Prostate gland (tissue), 2 donors: ENCODE measurements at regions not wholly inside any gene's neighbourhood (a gene's known extent, or its start where the extent isn't known, plus 50 kb on each side); places are given as distances from the start of the nearest gene placed in this dataset.

ENCODE experiments used
- DNase-seq: peaks from one replicate; pipeline ENCODE4 v3.0.0-alpha.2; 2019; ENCODE audit warnings: low spot score
- H3K27ac ChIP-seq, 2 donors: fragments of 200-600 bp; sonication (generic); 2 replicates each; pipeline ENCODE4 v1.5.1; 2017 to 2019
- H3K27me3 ChIP-seq: fragments of 200-600 bp; sonication (generic); replicated peaks from 2 replicates; pipeline ENCODE4 v1.5.1; 2019; ENCODE audit not compliant: insufficient read depth
- H3K36me3 ChIP-seq, 2 donors: fragments of 200-600 bp; sonication (generic); 1 replicate in 1 of 2; 2 replicates in 1 of 2; pipeline versions ENCODE4 v1.5.1 to v1.8.1; 2017 to 2019
- H3K4me1 ChIP-seq: fragments of 200-600 bp; sonication (generic); replicated peaks from 2 replicates; pipeline ENCODE4 v1.5.1; 2019
- H3K4me3 ChIP-seq, 2 donors: fragments of 200-600 bp; sonication (generic); 2 replicates each; pipeline ENCODE4 v1.5.1; 2017 to 2019
- H3K9me3 ChIP-seq: fragments of 200-600 bp; sonication (generic); 2 replicates; pipeline ENCODE4 v1.5.1; 2017
- CTCF ChIP-seq, 4 experiments: fragments of 200-600 bp in 2 of 4; fragments of 450-650 bp in 2 of 4; sonication (generic) in 2 of 4; IDR thresholded peaks; 1 replicate in 3 of 4; 2 replicates in 1 of 4; pipeline ENCODE4 v1.5.1; 2016 to 2019; ENCODE audit warnings: antibody characterized with exemption in 4 of 4, mild to moderate bottlenecking in 2 of 4, moderate library complexity in 2 of 4
- POLR2A ChIP-seq: fragments of 450-650 bp; IDR thresholded peaks from one replicate; pipeline ENCODE4 v1.6.1; 2016; ENCODE audit warnings: antibody characterized with exemption, mild to moderate bottlenecking
- POLR2AphosphoS5 ChIP-seq: sonication (generic); formaldehyde crosslinking; IDR thresholded peaks from one replicate; pipeline ENCODE4 v1.6.1; 2017; ENCODE audit warnings: antibody characterized with exemption
- WGBS: methylation state at CpG from one replicate; pipeline ENCODE4 v1.1.5; 2018; 5-methylcytosine and 5-hydroxymethylcytosine counted together
- intact Hi-C: fragments of 100-400 bp; cut with DNase I; formaldehyde crosslinking; loops from one replicate; pipeline ENCODE4 v1.14.2; 2022

GRCh38 chr2:160550048-160550447 lies 56.4 kb upstream of the RBMS1 start:
- Histone ChIP-seq H3K4me1 (no peaks in the 10 kb centered on the region), H3K27me3 (no peaks in the 10 kb centered on the region), H3K4me3 (no peak overlapping the region), H3K36me3 (no peaks in the 10 kb centered on the region), H3K9me3 (no peaks in the 10 kb centered on the region), H3K27ac (no peak overlapping the region)
- intact Hi-C loops, result no loop called here
- DNase-seq, result no peak
- 71% methylated on average over 2 of the region's 2 CpGs for WGBS
- no peak for TF ChIP-seq POLR2A
- TF ChIP-seq CTCF (IDR thresholded peaks at IDR 0.05), result no peak
- no peak for TF ChIP-seq POLR2AphosphoS5

GRCh38 chr2:160551259-160551658 lies 57.7 kb upstream of the RBMS1 start:
- Histone ChIP-seq H3K9me3 (no peaks in the 10 kb centered on the region), H3K4me1 (no peaks in the 10 kb centered on the region), H3K4me3 (no peak overlapping the region), H3K27ac (no peak overlapping the region), H3K27me3 (no peaks in the 10 kb centered on the region), H3K36me3 (no peaks in the 10 kb centered on the region)
- WGBS, result 43% methylated on average over 4 of the region's 4 CpGs
- DNase-seq, result no peak
- TF ChIP-seq CTCF (IDR thresholded peaks at IDR 0.05) (no peak), POLR2AphosphoS5 (no peak), POLR2A (no peak)
- intact Hi-C loops, result no loop called here

GRCh38 chr2:160555420-160556071 lies 61.9 kb upstream of the RBMS1 start:
- 94% methylated on average over 6 of the region's 6 CpGs for WGBS
- intact Hi-C loops, result no loop called here
- Histone ChIP-seq H3K27me3 (no peaks in the 10 kb centered on the region), H3K4me3 (no peak overlapping the region), H3K27ac (no peak overlapping the region), H3K36me3 (no peaks in the 10 kb centered on the region), H3K9me3 (no peaks in the 10 kb centered on the region), H3K4me1 (no peaks in the 10 kb centered on the region)
- TF ChIP-seq POLR2A (no peak), POLR2AphosphoS5 (no peak), CTCF (IDR thresholded peaks at IDR 0.05) (no peak)
- DNase-seq, result no peak

GRCh38 chr2:160557903-160558302 lies 64.3 kb upstream of the RBMS1 start:
- no peak overlapping the region for H3K27ac ChIP-seq
- intact Hi-C loops, result no loop called here
- H3K9me3 ChIP-seq, result no peaks in the 10 kb centered on the region
- TF ChIP-seq POLR2A (no peak), CTCF (IDR thresholded peaks at IDR 0.05) (no peak), POLR2AphosphoS5 (no peak)
- DNase-seq, result no peak
- WGBS, result 90% methylated on average over 3 of the region's 3 CpGs
- no peak overlapping the region for H3K4me3 ChIP-seq
- H3K36me3 ChIP-seq, result no peaks in the 10 kb centered on the region
- H3K4me1 ChIP-seq, result no peaks in the 10 kb centered on the region
- no peaks in the 10 kb centered on the region for H3K27me3 ChIP-seq

- 94% methylated on average over 5 of the region's 5 CpGs for WGBS
- H3K4me1 ChIP-seq, result no peaks in the 10 kb centered on the region
- H3K9me3 ChIP-seq, result no peaks in the 10 kb centered on the region
- intact Hi-C loops, result no loop called here
- H3K4me3 ChIP-seq, result no peak overlapping the region
- H3K36me3 ChIP-seq, result no peaks in the 10 kb centered on the region
- no peak overlapping the region for H3K27ac ChIP-seq
- no peak for DNase-seq
- H3K27me3 ChIP-seq, result no peaks in the 10 kb centered on the region
- TF ChIP-seq CTCF (IDR thresholded peaks at IDR 0.05) (no peak), POLR2A (no peak), POLR2AphosphoS5 (no peak)
Observed at GRCh38 chr2:160558531-160558930, 64.9 kb upstream of the RBMS1 start.
